Neural cell (in vitro differentiated cells): ENCODE measurements at regions not wholly inside any gene's neighbourhood (a gene's known extent, or its start where the extent isn't known, plus 50 kb on each side); places are given as distances from the start of the nearest gene placed in this dataset.

ENCODE experiments used
- H2AFZ ChIP-seq: fragments of 200-600, 300-800 bp; sonication (generic), shearing (Covaris generic); 2 replicates; pipeline ENCODE4 v1.6.0; 2014; ENCODE audit warnings: low read depth, mild to moderate bottlenecking, antibody characterized with exemption, low read length, moderate library complexity
- H3F3A ChIP-seq: fragments of 200-600 bp; shearing (Covaris generic); 2 replicates; pipeline ENCODE4 v1.6.1; 2016; ENCODE audit warnings: mild to moderate bottlenecking, moderate library complexity, mixed read lengths, antibody characterized with exemption, low read length; ENCODE audit not compliant: insufficient read depth, poor library complexity, severe bottlenecking
- H3K27ac ChIP-seq: fragments of 200-600, 300-800 bp; sonication (generic), shearing (Covaris generic); 2 replicates; pipeline ENCODE4 v1.5.1; 2014; ENCODE audit warnings: mild to moderate bottlenecking, low read length, moderate library complexity
- H3K27me3 ChIP-seq: fragments of 300-800, 200-600 bp; sonication (generic), shearing (Covaris generic); 2 replicates; pipeline ENCODE4 v1.6.0; 2014; ENCODE audit warnings: mild to moderate bottlenecking, low read depth, low read length, moderate library complexity; ENCODE audit not compliant: insufficient read depth
- H3K36me3 ChIP-seq: fragments of 300-800, 200-600 bp; sonication (generic), shearing (Covaris generic); 2 replicates; pipeline ENCODE4 v1.5.1; 2014; ENCODE audit warnings: mild to moderate bottlenecking, antibody characterized with exemption, low read length, moderate library complexity; ENCODE audit not compliant: insufficient read depth
- H3K4me2 ChIP-seq: fragments of 300-800, 200-600 bp; sonication (generic), shearing (Covaris generic); 2 replicates; pipeline ENCODE4 v1.6.0; 2014; ENCODE audit warnings: mild to moderate bottlenecking, low read length
- H3K4me3 ChIP-seq: fragments of 300-800, 200-600 bp; sonication (generic), shearing (Covaris generic); 2 replicates; pipeline ENCODE4 v1.5.1; 2014; ENCODE audit warnings: mild to moderate bottlenecking, low read length, moderate library complexity
- H3K79me2 ChIP-seq: fragments of 200-600 bp; shearing (Covaris generic); replicated peaks from 2 replicates; pipeline ENCODE4 v1.6.0; 2014; ENCODE audit warnings: mild to moderate bottlenecking, low read length, moderate library complexity; ENCODE audit not compliant: insufficient read depth
- H3K9ac ChIP-seq: fragments of 300-800, 200-600 bp; sonication (generic), shearing (Covaris generic); 2 replicates; pipeline ENCODE4 v1.6.1; 2016; ENCODE audit warnings: mild to moderate bottlenecking, low read length, mixed read lengths
- H3K9me2 ChIP-seq: fragments of 200-600 bp; shearing (Covaris generic); 2 replicates; pipeline ENCODE4 v1.6.1; 2016; ENCODE audit warnings: mild to moderate bottlenecking, low read length, mixed read lengths; ENCODE audit not compliant: insufficient read depth
- H3K9me3 ChIP-seq: fragments of 200-600, 300-800 bp; sonication (generic), shearing (Covaris generic); 2 replicates; pipeline ENCODE4 v1.6.1; 2016; ENCODE audit warnings: mild to moderate bottlenecking, mixed run types, low read length, moderate library complexity, mixed read lengths
- H4K20me1 ChIP-seq: fragments of 200-600 bp; shearing (Covaris generic); 2 replicates; pipeline ENCODE4 v1.6.1; 2016; ENCODE audit warnings: mild to moderate bottlenecking, mixed run types; ENCODE audit not compliant: insufficient read depth
- CTCF ChIP-seq: fragments of 450-650 bp; IDR thresholded peaks from 2 replicates; pipeline ENCODE4 v1.5.1; 2014; ENCODE audit warnings: antibody characterized with exemption, mild to moderate bottlenecking, moderate library complexity; ENCODE audit not compliant: poor library complexity, severe bottlenecking
- EP300 ChIP-seq: fragments of 450-650 bp; conservative IDR thresholded peaks from 2 replicates; pipeline ENCODE4 v1.6.1; 2014; ENCODE audit warnings: antibody characterized with exemption, mild to moderate bottlenecking, moderate library complexity; ENCODE audit not compliant: poor library complexity, severe bottlenecking
- EZH2 ChIP-seq: fragments of 200-600, 300-800 bp; shearing (Covaris generic), sonication (generic); IDR thresholded peaks from 2 replicates; pipeline ENCODE4 v1.6.1; 2014; ENCODE audit warnings: antibody characterized with exemption, low read length, borderline replicate concordance, mild to moderate bottlenecking; ENCODE audit not compliant: insufficient read depth, poor library complexity, severe bottlenecking
- MXI1 ChIP-seq: fragments of 450-650 bp; conservative IDR thresholded peaks from 2 replicates; pipeline ENCODE4 v1.6.1; 2014; ENCODE audit warnings: antibody characterized with exemption, mild to moderate bottlenecking; ENCODE audit not compliant: poor library complexity, severe bottlenecking
- RAD21 ChIP-seq: fragments of 450-650 bp; conservative IDR thresholded peaks from 2 replicates; pipeline ENCODE4 v1.6.1; 2014; ENCODE audit warnings: antibody characterized with exemption, mild to moderate bottlenecking, moderate library complexity
- REST ChIP-seq: IDR thresholded peaks from 2 replicates; pipeline ENCODE4 v1.6.1; 2012; ENCODE audit warnings: borderline replicate concordance
- SMC3 ChIP-seq: fragments of 450-650 bp; conservative IDR thresholded peaks from 2 replicates; pipeline ENCODE4 v1.6.1; 2014; ENCODE audit warnings: antibody characterized with exemption, mild to moderate bottlenecking, moderate library complexity; ENCODE audit not compliant: poor library complexity
- TAF1 ChIP-seq: IDR thresholded peaks from 2 replicates; pipeline ENCODE4 v1.6.1; 2012; ENCODE audit warnings: low read depth

DNA sequence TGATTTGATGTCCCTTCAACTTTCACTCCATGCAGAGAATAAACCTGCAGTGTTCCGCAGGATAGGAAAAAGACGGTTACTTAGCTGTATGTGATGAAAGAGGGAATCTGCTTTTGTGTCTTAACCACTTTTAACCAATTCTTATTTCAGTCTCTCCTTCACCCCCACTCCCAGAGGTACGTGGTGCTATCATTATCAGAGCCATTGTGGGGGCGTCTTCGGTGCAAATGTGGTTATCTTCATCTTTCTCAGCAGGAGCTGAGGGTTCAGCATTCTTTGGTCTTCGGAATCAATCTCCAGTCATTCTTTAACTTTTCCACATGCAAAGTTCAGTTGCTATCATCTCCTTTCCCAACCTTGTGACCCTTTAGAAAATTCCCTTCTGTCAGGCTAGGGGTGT is 219.9 kb upstream of the LYZL1 start:
- Histone ChIP-seq H3K4me3 (no peak overlapping the region), H3K9me3 (no peaks in the 10 kb centered on the region), H3K27me3 (no peaks in the 10 kb centered on the region), H3K9me2 (no peaks in the 10 kb centered on the region), H3K79me2 (no peaks in the 10 kb centered on the region), H3F3A (no peaks in the 10 kb centered on the region), H3K9ac (no peak overlapping the region), H3K36me3 (no peaks in the 10 kb centered on the region), H3K4me2 (no peak overlapping the region), H2AFZ (no peak overlapping the region), H3K27ac (no peak overlapping the region), H4K20me1 (no peaks in the 10 kb centered on the region)
- no peak for TF ChIP-seq EZH2
- no peak for TF ChIP-seq EP300
- no peak for TF ChIP-seq MXI1
- TF ChIP-seq CTCF, result no peak
- no peak for TF ChIP-seq RAD21

- H4K20me1 ChIP-seq, result no peaks in the 10 kb centered on the region
- H3K36me3 ChIP-seq, result no peaks in the 10 kb centered on the region
- no peak overlapping the region for H3K27ac ChIP-seq
- H3K4me2 ChIP-seq, result no peak overlapping the region
- H3K9me2 ChIP-seq, result no peaks in the 10 kb centered on the region
- H2AFZ ChIP-seq, result no peak overlapping the region
- no peak overlapping the region for H3K9ac ChIP-seq
- H3K27me3 ChIP-seq, result no peaks in the 10 kb centered on the region
- no peaks in the 10 kb centered on the region for H3F3A ChIP-seq
- no peaks in the 10 kb centered on the region for H3K9me3 ChIP-seq
- no peaks in the 10 kb centered on the region for H3K79me2 ChIP-seq
- no peak overlapping the region for H3K4me3 ChIP-seq
- TF ChIP-seq RAD21, result no peak
- TF ChIP-seq SMC3, result no peak
- no peak for TF ChIP-seq CTCF
- no peak for TF ChIP-seq REST
- TF ChIP-seq TAF1, result no peak
These were observed 218.9 kb upstream of the LYZL1 start for GRCh38 chr10:29069941-29070340.
